ENCODE measurements at regions not wholly inside any gene's neighbourhood (a gene's known extent, or its start where the extent isn't known, plus 50 kb on each side); places are given as distances from the start of the nearest gene placed in this dataset.

DNA sequence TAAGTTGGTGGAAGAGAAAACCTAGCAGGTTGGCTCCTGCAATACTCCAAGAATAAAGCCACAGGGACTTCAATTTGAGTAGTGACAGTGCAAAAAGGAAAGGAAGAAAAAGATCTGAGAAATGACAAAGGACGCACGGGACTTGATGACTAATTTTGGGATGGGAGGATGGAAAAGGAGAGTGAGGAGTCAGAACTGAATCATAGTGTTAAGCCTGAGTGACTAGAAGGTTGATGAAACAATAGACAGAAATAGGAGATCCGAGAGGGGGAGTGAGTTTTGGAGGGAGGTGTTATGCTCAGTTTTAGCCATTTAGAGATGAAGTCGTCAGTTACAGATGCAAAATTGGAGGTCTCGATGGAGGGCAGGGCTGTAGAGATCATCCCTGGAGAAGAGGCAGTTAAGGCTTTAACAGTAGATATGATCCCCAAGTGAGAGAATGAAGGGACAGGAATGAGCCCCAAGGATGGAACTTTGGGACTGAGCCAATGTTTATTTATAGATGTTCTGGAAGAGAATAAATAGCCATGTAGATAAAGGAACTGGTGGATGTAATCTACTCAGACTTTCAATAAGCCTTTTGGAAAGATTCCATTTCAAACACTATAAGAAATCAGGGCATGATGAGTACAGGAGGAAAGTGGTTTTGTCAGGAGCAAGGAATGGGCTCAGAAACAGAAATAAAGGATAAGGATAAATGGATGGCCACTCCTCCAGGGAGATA, 108.9 kb upstream of the NCAM1 start:
- DNase-seq (ENCODE audit: low read depth in 3 of 3), result no peak

GRCh38 chr11:112856133-112856532, 105.1 kb upstream of the NCAM1 start:
- no peak for DNase-seq (ENCODE audit: low read depth in 3 of 3)

DNA sequence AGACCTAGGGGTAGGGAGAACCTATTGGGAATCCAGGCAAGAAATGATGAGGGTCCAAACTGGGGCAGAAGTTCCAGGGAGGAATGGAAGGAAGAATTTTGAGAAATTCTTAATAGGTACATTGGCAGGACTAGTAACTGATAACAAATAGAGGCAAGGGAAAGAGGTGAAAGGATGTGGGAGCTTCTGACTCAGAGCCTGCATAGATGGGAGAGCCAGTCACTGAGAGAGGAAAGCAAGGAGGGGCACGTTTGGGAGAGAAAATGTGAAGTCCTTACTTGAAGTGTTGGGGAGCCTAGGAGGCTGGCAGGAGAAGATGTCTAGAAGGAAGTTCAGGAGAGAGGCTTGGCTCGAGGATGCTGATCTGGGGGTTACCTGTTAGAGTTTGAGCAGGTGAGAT, 104.6 kb upstream of the NCAM1 start:
- no peak for DNase-seq (ENCODE audit: low read depth in 3 of 3)

DNA sequence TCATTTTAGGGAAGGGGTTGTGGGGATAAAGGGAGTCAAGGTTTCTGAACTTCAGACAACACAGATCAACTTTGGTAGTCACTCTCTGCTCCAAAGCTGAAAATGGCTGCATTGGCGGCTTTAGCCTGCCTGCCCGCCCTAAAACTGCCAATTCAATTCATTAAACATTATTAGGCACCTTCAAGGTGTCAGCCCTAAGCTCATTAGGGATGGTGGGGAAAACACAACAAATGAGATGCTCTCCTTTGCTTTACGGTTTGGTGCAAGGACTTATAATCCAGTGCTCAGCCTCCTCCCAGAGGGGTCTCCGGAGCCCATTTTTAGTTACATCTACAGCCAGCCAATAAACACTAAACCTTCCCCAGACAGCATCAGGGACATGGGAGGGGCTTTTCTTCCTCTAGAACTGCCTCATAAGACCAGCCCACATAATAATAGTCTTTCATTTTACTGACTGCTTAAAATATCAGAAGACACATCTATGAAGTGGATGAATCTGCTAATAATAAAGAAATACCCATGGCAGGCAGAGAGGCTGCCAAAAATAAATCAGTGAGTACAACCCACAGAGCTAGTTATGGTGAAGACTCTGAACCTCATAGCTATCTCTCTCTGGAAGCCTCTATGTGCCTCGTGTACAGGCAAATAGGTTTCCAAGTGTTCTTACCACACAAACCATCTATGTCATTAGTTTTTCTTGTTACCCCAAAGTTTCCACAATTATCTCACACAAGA, 102.8 kb upstream of the NCAM1 start:
- no peak for DNase-seq (ENCODE audit: low read depth in 3 of 3)

DNA sequence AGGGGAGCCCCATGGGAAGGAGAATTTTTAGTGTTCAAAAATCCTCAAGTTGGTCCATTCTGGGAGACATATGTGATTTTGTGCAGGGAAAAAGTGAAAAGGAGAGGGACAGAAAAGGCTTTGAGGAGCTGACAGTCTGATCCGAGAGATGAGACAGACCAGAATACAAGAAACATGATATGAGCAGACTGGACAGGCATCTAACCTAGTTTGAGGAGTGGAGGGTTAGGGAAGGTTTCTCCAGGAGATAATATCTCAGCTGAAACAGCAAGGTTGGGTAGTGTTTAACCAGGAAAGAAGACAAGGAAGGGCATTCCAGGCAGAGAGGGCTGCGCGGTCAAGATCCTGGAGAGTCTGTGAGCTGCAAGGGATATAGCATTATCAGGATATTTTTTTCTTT, 101.4 kb upstream of the NCAM1 start:
- no peak for DNase-seq (ENCODE audit: low read depth in 3 of 3)

DNA sequence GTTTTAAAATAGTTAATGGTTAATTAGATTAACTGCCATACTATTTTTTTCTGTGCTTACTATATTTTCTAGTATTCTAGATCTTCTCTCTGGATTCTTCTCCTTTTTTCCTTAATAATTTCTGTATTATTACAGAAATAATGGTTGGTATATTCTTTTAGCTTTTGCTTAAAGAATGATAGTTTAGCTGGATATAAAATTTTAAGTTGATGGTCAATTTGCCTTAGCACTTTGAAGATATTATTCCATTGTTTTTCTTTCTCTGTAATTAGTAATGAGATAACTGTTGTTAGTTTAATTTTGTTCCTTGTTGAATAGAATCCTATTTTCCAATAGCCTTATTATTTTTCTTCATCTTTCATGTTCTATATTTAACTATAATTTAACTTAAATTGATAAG, 99.9 kb upstream of the NCAM1 start:
- no peak for DNase-seq (ENCODE audit: low read depth in 3 of 3)

DNA sequence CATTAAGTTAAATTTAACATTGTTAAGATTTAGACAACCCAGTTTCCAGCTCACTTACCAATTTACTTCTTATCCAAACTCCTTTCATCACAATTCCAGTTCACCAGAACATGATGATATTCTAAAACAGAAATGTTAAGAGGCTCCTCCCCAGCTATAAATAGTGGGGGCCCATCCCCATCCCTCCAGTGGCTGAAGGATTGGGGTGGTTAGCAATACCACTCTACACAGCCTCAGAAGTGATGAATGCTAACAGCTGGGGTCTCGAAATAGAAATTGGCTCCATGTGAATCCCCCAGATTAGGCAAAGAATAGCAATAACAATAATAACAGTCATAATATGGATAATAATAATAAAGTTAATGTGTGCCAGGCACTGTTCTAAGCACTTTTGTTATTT, 97.9 kb upstream of the NCAM1 start:
- no peak for DNase-seq (ENCODE audit: low read depth in 3 of 3)

GRCh38 chr11:112864672-112865071, 96.5 kb upstream of the NCAM1 start:
- no peak for DNase-seq (ENCODE audit: low read depth in 3 of 3)

DNA sequence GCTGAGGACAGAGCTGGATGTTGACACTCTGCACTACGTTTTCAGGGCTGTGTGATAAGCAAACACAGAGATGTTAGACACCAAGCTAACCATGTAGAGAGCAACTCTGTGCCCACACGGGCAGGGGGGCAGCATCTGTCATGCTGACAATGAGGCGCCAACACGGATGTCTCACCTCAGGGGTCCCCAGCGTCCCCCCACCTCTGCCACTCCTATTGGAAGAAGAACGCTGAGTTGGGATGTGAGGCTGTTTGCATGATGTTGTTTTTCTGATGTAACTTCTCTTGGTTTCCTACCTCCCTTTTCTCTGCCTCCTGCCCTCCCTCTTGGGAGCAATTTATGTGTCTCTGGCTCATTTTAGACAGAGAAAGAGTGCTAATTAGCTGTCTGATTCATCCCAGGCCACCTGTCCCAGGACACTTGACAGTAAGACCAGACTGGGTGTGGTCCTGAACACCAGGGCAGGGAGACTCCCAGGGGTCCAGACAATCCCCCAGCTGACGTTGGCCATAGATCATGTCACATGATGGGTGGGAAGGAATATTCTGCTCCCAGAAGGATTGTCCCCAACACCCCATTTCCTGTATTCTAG, 89.2 kb upstream of the NCAM1 start:
- no peak for DNase-seq (ENCODE audit: low read depth in 3 of 3)

- no peak for DNase-seq (ENCODE audit: low read depth in 3 of 3)
Observed at GRCh38 chr11:112874980-112875379, 86.2 kb upstream of the NCAM1 start.

DNA sequence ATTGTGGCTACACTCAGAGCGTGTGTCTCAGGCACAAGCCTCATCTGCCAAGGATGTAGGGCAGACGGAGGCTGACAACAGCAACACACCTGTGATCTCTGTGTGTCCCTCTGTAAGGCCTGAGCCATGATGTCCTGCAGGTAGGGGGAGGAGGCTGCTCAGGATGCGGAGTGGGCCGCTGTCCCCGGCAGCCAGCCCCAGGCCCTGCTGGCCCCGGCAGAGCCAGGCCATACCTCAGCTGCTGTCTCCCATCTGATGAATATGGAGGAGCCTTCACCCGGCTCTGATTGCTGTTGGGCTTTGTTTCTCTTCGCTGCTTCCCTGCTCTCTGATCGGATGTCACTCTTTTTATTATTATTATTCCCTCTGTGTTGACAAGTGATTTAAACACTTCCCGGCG, 83.6 kb upstream of the NCAM1 start:
- no peak for DNase-seq (ENCODE audit: low read depth in 3 of 3)

DNA sequence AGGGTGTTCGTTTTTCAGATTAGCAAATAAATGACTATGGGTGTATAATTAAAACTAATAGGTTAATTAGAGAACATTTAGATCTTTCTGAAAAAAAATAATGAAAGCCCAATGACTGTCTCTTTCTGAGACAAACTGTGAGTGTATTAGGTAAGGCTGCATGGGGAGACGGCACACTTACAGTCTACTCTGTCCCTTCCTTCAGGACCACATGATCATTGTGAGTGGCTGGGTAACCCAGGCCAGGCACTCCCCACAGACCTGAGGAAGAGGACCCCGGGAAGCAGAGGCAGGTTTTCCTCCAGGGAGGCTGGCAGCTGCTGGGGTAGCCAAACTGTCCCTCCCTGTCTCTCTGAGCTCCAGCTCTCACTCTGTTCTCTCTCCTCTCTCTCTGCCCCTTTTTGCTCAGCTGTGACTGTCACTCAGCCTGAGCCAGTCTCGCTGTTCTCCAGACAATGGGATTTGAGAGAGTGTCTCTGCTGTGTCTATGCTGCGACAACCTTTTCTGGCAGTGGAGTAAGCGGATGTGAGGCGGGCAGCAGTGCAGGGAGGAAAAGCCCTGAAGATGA, 83.1 kb upstream of the NCAM1 start:
- no peak for DNase-seq (ENCODE audit: low read depth in 3 of 3)

- DNase-seq (ENCODE audit: low read depth in 3 of 3), result no peak
Observed at GRCh38 chr11:112880495-112880894, 80.7 kb upstream of the NCAM1 start.

- no peak for DNase-seq (ENCODE audit: low read depth in 3 of 3)
Observed at GRCh38 chr11:112881461-112881860, 79.8 kb upstream of the NCAM1 start.

- DNase-seq (ENCODE audit: low read depth in 3 of 3), result no peak
Observed at GRCh38 chr11:112882494-112883381, 78.5 kb upstream of the NCAM1 start.

- no peak for DNase-seq (ENCODE audit: low read depth in 3 of 3)
Observed at GRCh38 chr11:112884012-112884767, 77.0 kb upstream of the NCAM1 start.

GRCh38 chr11:112885744-112886433, 75.3 kb upstream of the NCAM1 start:
- no peak for DNase-seq (ENCODE audit: low read depth in 3 of 3)

DNA sequence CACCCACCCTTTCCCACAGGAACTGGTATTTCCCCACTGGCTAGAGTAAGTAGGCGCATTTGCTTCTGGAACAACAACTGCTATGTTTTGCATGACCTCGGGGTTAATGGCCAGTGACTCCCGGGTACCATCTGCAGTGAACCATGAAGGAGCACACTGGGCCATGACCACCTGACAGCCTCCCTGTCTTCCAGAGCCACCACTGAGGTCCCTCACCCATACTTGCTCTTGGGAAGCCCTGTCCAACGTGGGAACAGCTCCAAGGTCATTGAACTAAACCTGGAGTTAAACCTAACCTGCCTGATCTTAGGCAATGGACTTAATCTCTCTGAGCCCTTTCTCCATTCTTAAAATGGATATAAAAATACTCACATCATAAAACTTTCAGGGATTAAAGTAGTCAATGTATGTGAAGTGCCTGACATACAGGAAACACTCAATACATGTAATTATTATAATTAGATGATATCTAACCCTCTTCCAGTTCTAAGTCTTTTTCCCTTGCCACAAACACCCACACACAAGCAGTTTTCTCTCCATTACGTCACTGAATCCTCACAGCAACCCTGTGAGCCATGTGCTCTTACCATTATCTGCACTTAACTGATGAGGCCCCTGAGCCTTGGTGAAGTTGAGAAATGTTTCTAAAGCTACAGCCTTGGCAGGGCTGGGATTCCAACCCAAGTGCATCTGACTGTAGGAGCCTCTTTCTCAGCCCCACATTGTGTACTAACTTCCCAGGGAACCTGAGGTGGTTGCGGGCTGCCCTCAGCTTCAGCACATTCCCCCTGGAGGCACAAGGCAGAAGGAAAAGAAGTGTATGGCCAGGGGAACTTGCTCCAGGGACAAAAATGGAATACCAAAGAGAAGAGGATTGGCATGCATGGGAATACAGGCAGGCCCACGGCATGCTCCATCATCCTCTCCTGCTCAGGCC, 74.5 kb upstream of the NCAM1 start:
- DNase-seq (ENCODE audit: low read depth in 3 of 3), result no peak

- DNase-seq (ENCODE audit: low read depth in 3 of 3), result no peak
Observed at GRCh38 chr11:112889446-112889845, 71.8 kb upstream of the NCAM1 start.

All from stimulated activated CD4-positive, alpha-beta T cell treated with anti-CD3 and anti-CD28 coated beads, TNF-alpha, amount 100 ng/mL, for 4 hours (primary cell).